ENCODE measurements at regions not wholly inside any gene's neighbourhood (a gene's known extent, or its start where the extent isn't known, plus 50 kb on each side); places are given as distances from the start of the nearest gene placed in this dataset.

- Histone ChIP-seq H3K36me3 (no peaks in the 10 kb centered on the region), H3K27ac (no peak overlapping the region), H3K9me3 (no peaks in the 10 kb centered on the region), H3K4me3 (no peak overlapping the region), H3K4me1 (no peaks in the 10 kb centered on the region), H3K27me3 (no peaks in the 10 kb centered on the region)
- TF ChIP-seq EP300 (IDR thresholded peaks at IDR 0.05) (no peak), POLR2AphosphoS5 (IDR thresholded peaks at IDR 0.05) (no peak), POLR2A (IDR thresholded peaks at IDR 0.05) (no peak)
- TF ChIP-seq, protein P1, sequence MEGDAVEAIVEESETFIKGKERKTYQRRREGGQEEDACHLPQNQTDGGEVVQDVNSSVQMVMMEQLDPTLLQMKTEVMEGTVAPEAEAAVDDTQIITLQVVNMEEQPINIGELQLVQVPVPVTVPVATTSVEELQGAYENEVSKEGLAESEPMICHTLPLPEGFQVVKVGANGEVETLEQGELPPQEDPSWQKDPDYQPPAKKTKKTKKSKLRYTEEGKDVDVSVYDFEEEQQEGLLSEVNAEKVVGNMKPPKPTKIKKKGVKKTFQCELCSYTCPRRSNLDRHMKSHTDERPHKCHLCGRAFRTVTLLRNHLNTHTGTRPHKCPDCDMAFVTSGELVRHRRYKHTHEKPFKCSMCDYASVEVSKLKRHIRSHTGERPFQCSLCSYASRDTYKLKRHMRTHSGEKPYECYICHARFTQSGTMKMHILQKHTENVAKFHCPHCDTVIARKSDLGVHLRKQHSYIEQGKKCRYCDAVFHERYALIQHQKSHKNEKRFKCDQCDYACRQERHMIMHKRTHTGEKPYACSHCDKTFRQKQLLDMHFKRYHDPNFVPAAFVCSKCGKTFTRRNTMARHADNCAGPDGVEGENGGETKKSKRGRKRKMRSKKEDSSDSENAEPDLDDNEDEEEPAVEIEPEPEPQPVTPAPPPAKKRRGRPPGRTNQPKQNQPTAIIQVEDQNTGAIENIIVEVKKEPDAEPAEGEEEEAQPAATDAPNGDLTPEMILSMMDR (IDR thresholded peaks at IDR 0.05): no peak
- WGBS: 49% methylated on average over 4 of the region's 4 CpGs
- DNase-seq (ENCODE audit: low spot score in 2 of 2): no peak
Measured at GRCh38 chr2:58875436-58875835, 634.3 kb upstream of the FANCL start.

- Histone ChIP-seq H3K36me3 (no peaks in the 10 kb centered on the region), H3K27ac (no peak overlapping the region), H3K4me3 (no peak overlapping the region), H3K27me3 (no peaks in the 10 kb centered on the region), H3K9me3 (no peaks in the 10 kb centered on the region), H3K4me1 (no peaks in the 10 kb centered on the region)
- TF ChIP-seq, protein P1 (IDR thresholded peaks at IDR 0.05): no peak
- TF ChIP-seq POLR2AphosphoS5 (IDR thresholded peaks at IDR 0.05) (no peak), POLR2A (IDR thresholded peaks at IDR 0.05) (no peak), EP300 (IDR thresholded peaks at IDR 0.05) (no peak)
- no peak for DNase-seq (ENCODE audit: low spot score in 2 of 2)
- WGBS: 97% methylated on average over 4 of the region's 4 CpGs
Measured at GRCh38 chr2:58871469-58872142, 630.5 kb upstream of the FANCL start.

DNA sequence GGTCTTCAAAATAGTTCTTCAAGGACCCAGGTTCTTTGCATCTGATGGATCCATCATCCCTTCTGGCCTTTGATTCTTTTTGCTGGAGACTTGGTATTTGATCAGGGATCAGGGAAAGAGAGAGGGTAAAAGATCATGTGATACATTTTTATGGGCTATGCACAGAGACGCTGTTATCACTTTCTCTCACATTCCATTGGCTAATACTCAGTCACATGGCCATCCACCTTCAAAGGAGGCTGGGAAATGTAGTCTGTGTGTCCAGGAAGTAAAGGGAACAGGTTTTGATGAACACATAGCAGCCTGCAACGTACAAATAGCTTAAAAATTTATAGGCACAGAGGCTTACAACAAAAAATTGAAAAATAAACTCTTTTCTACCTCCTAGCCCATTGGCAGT, 629.6 kb upstream of the FANCL start:
- no peak for TF ChIP-seq EP300 (IDR thresholded peaks at IDR 0.05)
- H3K27me3 ChIP-seq: no peaks in the 10 kb centered on the region
- H3K9me3 ChIP-seq: no peaks in the 10 kb centered on the region
- H3K4me3 ChIP-seq: no peak overlapping the region
- no peaks in the 10 kb centered on the region for H3K4me1 ChIP-seq
- 51% methylated on average over 2 of the region's 2 CpGs for WGBS
- DNase-seq (ENCODE audit: low spot score in 2 of 2): no peak
- no peaks in the 10 kb centered on the region for H3K36me3 ChIP-seq
- H3K27ac ChIP-seq: no peak overlapping the region

DNA sequence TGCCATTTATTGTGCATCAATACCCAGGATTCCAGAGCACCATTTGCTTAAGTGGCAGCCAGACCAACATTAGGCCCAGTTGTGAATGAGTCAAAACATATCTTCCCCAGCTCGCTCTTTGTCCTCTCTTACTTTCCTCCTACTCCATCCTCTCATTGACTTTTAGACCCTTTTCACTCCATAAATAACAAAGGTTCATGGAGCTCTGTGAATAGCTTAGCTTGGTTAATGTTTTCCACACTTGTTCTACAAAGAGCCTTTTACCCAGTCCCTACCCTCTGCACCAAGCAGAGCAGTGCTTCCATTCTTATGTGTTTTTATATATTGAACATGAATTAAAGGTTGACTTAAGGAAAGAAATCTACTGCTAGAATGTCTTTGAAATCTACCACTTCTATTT, 625.8 kb upstream of the FANCL start:
- TF ChIP-seq EP300 (IDR thresholded peaks at IDR 0.05): no peak
- no peak for TF ChIP-seq POLR2A (IDR thresholded peaks at IDR 0.05)
- no peak for TF ChIP-seq POLR2AphosphoS5 (IDR thresholded peaks at IDR 0.05)
- H3K4me3 ChIP-seq: no peak overlapping the region
- no peak overlapping the region for H3K27ac ChIP-seq
- no peaks in the 10 kb centered on the region for H3K27me3 ChIP-seq
- no peak for DNase-seq (ENCODE audit: low spot score in 2 of 2)
- H3K4me1 ChIP-seq: no peaks in the 10 kb centered on the region
- no peaks in the 10 kb centered on the region for H3K9me3 ChIP-seq
- WGBS: 83% methylated on average over 1 of the region's 1 CpG
- no peaks in the 10 kb centered on the region for H3K36me3 ChIP-seq

- Histone ChIP-seq H3K4me1 (no peaks in the 10 kb centered on the region), H3K4me3 (no peak overlapping the region), H3K27me3 (no peaks in the 10 kb centered on the region), H3K36me3 (no peaks in the 10 kb centered on the region), H3K9me3 (no peaks in the 10 kb centered on the region), H3K27ac (no peak overlapping the region)
- 33% methylated on average over 1 of the region's 1 CpG for WGBS
- DNase-seq (ENCODE audit: low spot score in 2 of 2): no peak
- TF ChIP-seq POLR2A (IDR thresholded peaks at IDR 0.05) (no peak), EP300 (IDR thresholded peaks at IDR 0.05) (no peak), POLR2AphosphoS5 (IDR thresholded peaks at IDR 0.05) (no peak)
- TF ChIP-seq, protein P1 (IDR thresholded peaks at IDR 0.05): no peak
Measured at GRCh38 chr2:58866527-58866926, 625.4 kb upstream of the FANCL start.

DNA sequence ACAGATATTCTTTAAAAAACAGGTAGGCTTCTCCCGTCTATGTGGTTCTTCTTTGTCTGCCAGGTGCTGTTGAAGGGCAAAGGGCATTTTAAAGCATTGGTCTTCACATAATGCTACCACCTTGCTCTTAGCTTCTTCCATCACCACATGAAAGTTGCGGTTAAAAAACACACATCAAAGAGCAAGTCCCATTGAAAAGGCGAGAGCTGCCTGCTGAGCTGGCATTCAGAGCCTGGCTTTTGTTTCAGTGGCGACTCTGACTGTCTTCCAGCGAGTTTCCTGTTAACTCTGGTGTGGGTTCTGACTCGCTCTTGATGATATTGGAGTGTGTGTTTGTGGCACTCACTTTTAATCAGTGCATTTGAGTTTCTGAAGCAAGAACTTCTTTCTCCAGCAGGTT, 624.9 kb upstream of the FANCL start:
- no peaks in the 10 kb centered on the region for H3K27me3 ChIP-seq
- DNase-seq (ENCODE audit: low spot score in 2 of 2): no peak
- H3K27ac ChIP-seq: no peak overlapping the region
- no peaks in the 10 kb centered on the region for H3K4me1 ChIP-seq
- H3K4me3 ChIP-seq: no peak overlapping the region
- no peaks in the 10 kb centered on the region for H3K9me3 ChIP-seq
- no peaks in the 10 kb centered on the region for H3K36me3 ChIP-seq
- 60% methylated on average over 6 of the region's 6 CpGs for WGBS
- no peak for TF ChIP-seq POLR2AphosphoS5 (IDR thresholded peaks at IDR 0.05)
- TF ChIP-seq, protein P1 (IDR thresholded peaks at IDR 0.05): no peak
- no peak for TF ChIP-seq POLR2A (IDR thresholded peaks at IDR 0.05)
- no peak for TF ChIP-seq EP300 (IDR thresholded peaks at IDR 0.05)
